MCF 10A (cell line): ENCODE measurements at regions not wholly inside any gene's neighbourhood (a gene's known extent, or its start where the extent isn't known, plus 50 kb on each side); places are given as distances from the start of the nearest gene placed in this dataset.

Experiments
- BruUV-seq: library from RNA; stranded (reverse); fragments of 400-500 nt; replicated peaks from 2 replicates; lab custom pipeline; 2021; lab: Mats Ljungman, UMichigan
- CTCF ChIA-PET: fragments of 300-600 bp; sonication (Branson Sonifier 250); formaldehyde crosslinking; extraction: SDS; loops from one replicate; lab custom pipeline; 2021; ENCODE audit warnings: antibody characterized with exemption, inconsistent platforms; lab: Yijun Ruan, JAX
- POLR2A ChIA-PET: fragments of 300-600, 350-650 bp; sonication (Branson Sonifier 250); formaldehyde crosslinking; extraction: SDS; loops from one replicate; lab custom pipeline; 2020; ENCODE audit warnings: antibody characterized with exemption, inconsistent platforms; lab: Yijun Ruan, JAX
- DNase-seq: peaks from one replicate; pipeline ENCODE4 v3.0.0-alpha.2; 2018; ENCODE audit not compliant: unreplicated experiment
- H3K27ac Mint-ChIP-seq: one replicate; pipeline ENCODE4 v1.8.0; 2022; ENCODE audit warnings: mild to moderate bottlenecking, low read depth, mixed read lengths; ENCODE audit not compliant: unreplicated experiment
- H3K27me3 Mint-ChIP-seq: one replicate; pipeline ENCODE4 v1.8.0; 2022; ENCODE audit warnings: mixed read lengths; ENCODE audit not compliant: insufficient read depth, unreplicated experiment
- H3K36me3 Mint-ChIP-seq: one replicate; pipeline ENCODE4 v1.8.0; 2022; ENCODE audit warnings: mild to moderate bottlenecking, moderate library complexity, mixed read lengths; ENCODE audit not compliant: insufficient read depth, unreplicated experiment
- H3K4me1 Mint-ChIP-seq: one replicate; pipeline ENCODE4 v1.8.0; 2022; ENCODE audit warnings: mixed read lengths; ENCODE audit not compliant: insufficient read depth, unreplicated experiment
- H3K4me3 Mint-ChIP-seq: one replicate; pipeline ENCODE4 v1.8.0; 2022; ENCODE audit warnings: mild to moderate bottlenecking, moderate library complexity, mixed read lengths; ENCODE audit not compliant: unreplicated experiment
- H3K9me3 Mint-ChIP-seq: one replicate; pipeline ENCODE4 v1.8.0; 2022; ENCODE audit warnings: mixed read lengths; ENCODE audit not compliant: unreplicated experiment
- CTCF ChIP-seq: fragments of 200-600 bp; IDR thresholded peaks from one replicate; pipeline ENCODE4 v1.8.0; 2022; ENCODE audit warnings: antibody characterized with exemption, mild to moderate bottlenecking; ENCODE audit not compliant: unreplicated experiment
- intact Hi-C: fragments of 100-400 bp; cut with micrococcal nuclease; formaldehyde crosslinking; loops from 2 replicates; pipeline ENCODE4 v1.14.1; 2022

- no peak for TF ChIP-seq CTCF
- CTCF ChIA-PET, result no interaction called here
- peaks cover 11% of the 10 kb centered on the region for H3K4me1 Mint-ChIP-seq
These were observed 103.1 kb upstream of the NANOS1 start for GRCh38 chr10:118926441-118926840.

GRCh38 chr10:118926903-118927302, 102.6 kb upstream of the NANOS1 start:
- Mint-ChIP-seq H3K27ac (no peak overlapping the region), H3K4me3 (no peak overlapping the region), H3K27me3 (no peaks in the 10 kb centered on the region), H3K9me3 (peaks cover 21% of the 10 kb centered on the region), H3K36me3 (peaks cover 4% of the 10 kb centered on the region), H3K4me1 (peaks cover 7% of the 10 kb centered on the region)
- no TSS peak for BruUV-seq
- ChIA-PET POLR2A (no interaction called here), CTCF (no interaction called here)
- no peak for DNase-seq
- intact Hi-C loops, result no loop called here
- no peak for TF ChIP-seq CTCF

More at GRCh38 chr10:118926441-118926840, 103.1 kb upstream of the NANOS1 start:
- Mint-ChIP-seq H3K4me3 (no peak overlapping the region), H3K36me3 (peaks cover 4% of the 10 kb centered on the region), H3K9me3 (peaks cover 16% of the 10 kb centered on the region), H3K27me3 (no peaks in the 10 kb centered on the region), H3K27ac (no peak overlapping the region)
- no peak for DNase-seq
- POLR2A ChIA-PET, result no interaction called here
- no TSS peak for BruUV-seq
- intact Hi-C loops, result no loop called here

- intact Hi-C loops, result no loop called here
- TF ChIP-seq CTCF, result no peak
- no peaks in the 10 kb centered on the region for H3K27me3 Mint-ChIP-seq
These were observed 102.2 kb upstream of the NANOS1 start for GRCh38 chr10:118927321-118927720.

DNA sequence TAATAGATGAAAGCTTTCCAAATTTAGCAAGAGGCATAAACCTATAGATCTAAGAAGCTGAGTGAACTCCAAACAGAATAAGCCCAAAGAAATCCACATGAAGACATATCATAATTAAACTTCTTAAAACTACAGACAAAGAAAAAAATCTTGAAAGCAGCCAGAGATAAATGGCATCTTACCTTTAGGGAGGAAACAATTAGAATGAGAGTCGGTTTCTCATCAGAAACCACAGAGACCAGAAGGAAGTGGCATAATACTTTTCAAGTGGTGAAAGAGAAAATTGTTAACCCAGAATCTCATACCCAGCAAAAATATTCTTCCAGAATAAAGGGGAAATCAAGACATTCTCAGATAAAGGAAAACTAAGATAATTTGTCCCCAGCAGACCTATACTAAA, 98.9 kb upstream of the NANOS1 start:
- Mint-ChIP-seq H3K4me3 (no peak overlapping the region), H3K27me3 (no peaks in the 10 kb centered on the region), H3K27ac (no peak overlapping the region), H3K9me3 (peaks cover 21% of the 10 kb centered on the region), H3K4me1 (no peaks in the 10 kb centered on the region), H3K36me3 (no peaks in the 10 kb centered on the region)
- no peak for TF ChIP-seq CTCF
- ChIA-PET CTCF (no interaction called here), POLR2A (no interaction called here)
- intact Hi-C loops, result no loop called here
- no TSS peak for BruUV-seq
- DNase-seq, result no peak

More at GRCh38 chr10:118927321-118927720, 102.2 kb upstream of the NANOS1 start:
- peaks cover 21% of the 10 kb centered on the region for H3K9me3 Mint-ChIP-seq
- H3K27ac Mint-ChIP-seq, result no peak overlapping the region
- H3K36me3 Mint-ChIP-seq, result peaks cover 3% of the 10 kb centered on the region
- peaks cover 2% of the 10 kb centered on the region for H3K4me1 Mint-ChIP-seq
- POLR2A ChIA-PET, result no interaction called here
- peak; percentile 51 for DNase-seq
- BruUV-seq, result no TSS peak
- CTCF ChIA-PET, result no interaction called here
- no peak overlapping the region for H3K4me3 Mint-ChIP-seq
